Small intestine (tissue), 7 donors: ENCODE measurements at regions not wholly inside any gene's neighbourhood (a gene's known extent, or its start where the extent isn't known, plus 50 kb on each side); places are given as distances from the start of the nearest gene placed in this dataset.
"Not testable (repeated sequence)": the region's sequence is repeated elsewhere in the genome, so short reads cannot be mapped to it uniquely, and the experiment has no call there.

Experiments used
- DNase-seq, 2 donors: peaks; one replicate each; pipeline versions ENCODE4 v3.0.0 to v3.0.0-alpha.2; 2013
- FAIRE-seq: peaks from 2 replicates; lab custom pipeline; 2012; peaks lifted over from hg19 to GRCh38; lab: Jason Lieb, UNC
- H3K27ac ChIP-seq, 3 donors: one replicate each; pipeline ENCODE4 v1.5.1; 2013; ENCODE audit warnings: low read length in 2 of 3, mild to moderate bottlenecking in 2 of 3, control low read depth in 1 of 3, inconsistent platforms in 1 of 3, low read depth in 1 of 3, moderate library complexity in 1 of 3
- H3K27me3 ChIP-seq, 3 donors: one replicate each; pipeline ENCODE4 v1.6.1; 2013; ENCODE audit warnings: low read length in 3 of 3, inconsistent platforms in 1 of 3; ENCODE audit not compliant: control insufficient read depth in 3 of 3, insufficient read depth in 3 of 3
- H3K36me3 ChIP-seq, 3 donors: one replicate each; pipeline ENCODE4 v1.6.1; 2013; ENCODE audit warnings: low read length in 3 of 3, inconsistent platforms in 1 of 3, low read depth in 1 of 3, mild to moderate bottlenecking in 1 of 3, moderate library complexity in 1 of 3; ENCODE audit not compliant: control insufficient read depth in 3 of 3, insufficient read depth in 2 of 3
- H3K4me1 ChIP-seq, 3 donors: one replicate each; pipeline ENCODE4 v1.6.1; 2013; ENCODE audit warnings: low read length in 2 of 3, inconsistent platforms in 1 of 3, low read depth in 1 of 3, mild to moderate bottlenecking in 1 of 3, moderate library complexity in 1 of 3; ENCODE audit not compliant: control insufficient read depth in 3 of 3, insufficient read depth in 2 of 3
- H3K4me3 ChIP-seq, 3 donors: one replicate each; pipeline ENCODE4 v1.5.1; 2013; ENCODE audit warnings: low read length in 3 of 3, control low read depth in 1 of 3, inconsistent platforms in 1 of 3, low read depth in 1 of 3, mild to moderate bottlenecking in 1 of 3, moderate library complexity in 1 of 3
- H3K9me3 ChIP-seq, 2 donors: one replicate each; pipeline ENCODE4 v1.6.1; 2013; ENCODE audit warnings: low read depth in 1 of 2, low read length in 1 of 2; ENCODE audit not compliant: control insufficient read depth in 2 of 2, insufficient read depth in 1 of 2
- WGBS, 3 donors: extraction: QIAGEN DNeasy Blood & Tissue Kit; methylation state at CpG; one replicate each; pipeline ENCODE4 v1.1.7; 2013; 5-methylcytosine and 5-hydroxymethylcytosine counted together
- donor health status: healthy with polysubstance abuse.
- donor health status: control.
- donor health status: control.
- donor health status: Bipolar disorder and iron deficiency.
- donor health status: healthy.

- Histone ChIP-seq H3K4me1 (no peaks in the 10 kb centered on the region), H3K36me3 (no peaks in the 10 kb centered on the region), H3K9me3 (no peaks in the 10 kb centered on the region), H3K4me3 (no peak overlapping the region), H3K27ac (no peak overlapping the region), H3K27me3 (no peaks in the 10 kb centered on the region)
- WGBS, 3 donors, result 34 to 40% (median 36%) methylated on average over 1 of the region's 1 CpG
- DNase-seq (no peak), FAIRE-seq (no peak)
These were observed 166.1 kb upstream of the SLC16A7 start for GRCh38 chr12:59429766-59430165.

GRCh38 chr12:59425798-59426197, 170.0 kb upstream of the SLC16A7 start:
- FAIRE-seq (no peak), DNase-seq (no peak)
- H3K4me1 ChIP-seq, result no peaks in the 10 kb centered on the region
- no peaks in the 10 kb centered on the region for H3K9me3 ChIP-seq
- no peaks in the 10 kb centered on the region for H3K27me3 ChIP-seq
- no peak overlapping the region for H3K27ac ChIP-seq
- H3K4me3 ChIP-seq, result no peak overlapping the region
- H3K36me3 ChIP-seq, result no peaks in the 10 kb centered on the region
- WGBS, 3 donors, result 86 to 90% (median 90%) methylated on average over 3 of the region's 3 CpGs

GRCh38 chr12:59424666-59425065, 171.2 kb upstream of the SLC16A7 start:
- not testable (repeated sequence) for H3K36me3 ChIP-seq, H3K27me3 ChIP-seq, H3K4me1 ChIP-seq, DNase-seq, FAIRE-seq, H3K9me3 ChIP-seq, H3K27ac ChIP-seq, H3K4me3 ChIP-seq
- 79 to 88% (median 85%) methylated on average over 3 of the region's 3 CpGs for WGBS, 3 donors

- H3K27ac ChIP-seq, result no peak overlapping the region
- H3K36me3 ChIP-seq, result no peaks in the 10 kb centered on the region
- no peaks in the 10 kb centered on the region for H3K9me3 ChIP-seq
- no peaks in the 10 kb centered on the region for H3K4me1 ChIP-seq
- DNase-seq (no peak), FAIRE-seq (no peak)
- 70 to 78% (median 77%) methylated on average over 1 of the region's 1 CpG for WGBS, 3 donors
- no peak overlapping the region for H3K4me3 ChIP-seq
- no peaks in the 10 kb centered on the region for H3K27me3 ChIP-seq
These were observed 181.8 kb upstream of the SLC16A7 start for GRCh38 chr12:59414051-59414450.

GRCh38 chr12:59408431-59408830, 187.4 kb upstream of the SLC16A7 start:
- Histone ChIP-seq H3K4me3 (no peak overlapping the region), H3K27me3 (no peaks in the 10 kb centered on the region), H3K36me3 (no peaks in the 10 kb centered on the region), H3K9me3 (no peaks in the 10 kb centered on the region), H3K27ac (no peak overlapping the region), H3K4me1 (no peaks in the 10 kb centered on the region)
- DNase-seq (no peak), FAIRE-seq (no peak)
- WGBS, 3 donors, result 46 to 63% (median 46%) methylated on average over 1 of the region's 1 CpG

GRCh38 chr12:59407799-59408198, 188.0 kb upstream of the SLC16A7 start:
- Histone ChIP-seq H3K36me3 (no peaks in the 10 kb centered on the region), H3K4me3 (no peak overlapping the region), H3K4me1 (no peaks in the 10 kb centered on the region), H3K27ac (no peak overlapping the region), H3K27me3 (no peaks in the 10 kb centered on the region), H3K9me3 (no peaks in the 10 kb centered on the region)
- DNase-seq (no peak), FAIRE-seq (no peak)
- WGBS, 3 donors, result 37 to 69% (median 47%) methylated on average over 2 of the region's 2 CpGs

GRCh38 chr12:59405992-59406391, 189.8 kb upstream of the SLC16A7 start:
- Histone ChIP-seq H3K27ac (no peak overlapping the region), H3K27me3 (no peaks in the 10 kb centered on the region), H3K9me3 (no peaks in the 10 kb centered on the region), H3K4me1 (no peaks in the 10 kb centered on the region), H3K36me3 (no peaks in the 10 kb centered on the region), H3K4me3 (no peak overlapping the region)
- DNase-seq (no peak), FAIRE-seq (no peak)

- H3K36me3 ChIP-seq, result no peaks in the 10 kb centered on the region
- no peaks in the 10 kb centered on the region for H3K27me3 ChIP-seq
- H3K9me3 ChIP-seq, result peaks cover 0 to 3% of the 10 kb centered on the region in 2 donors
- no peaks in the 10 kb centered on the region for H3K4me1 ChIP-seq
- H3K4me3 ChIP-seq, result no peak overlapping the region
- no peak overlapping the region for H3K27ac ChIP-seq
- FAIRE-seq, result no peak
- no peak for DNase-seq
These were observed 191.6 kb upstream of the SLC16A7 start for GRCh38 chr12:59404109-59404650.

GRCh38 chr12:59403259-59403932, 192.4 kb upstream of the SLC16A7 start:
- no peak for FAIRE-seq
- peak; percentile 59 to 63 for DNase-seq
- Histone ChIP-seq H3K27me3 (no peaks in the 10 kb centered on the region), H3K9me3 (peaks cover 0 to 3% of the 10 kb centered on the region in 2 donors), H3K4me1 (no peaks in the 10 kb centered on the region), H3K36me3 (no peaks in the 10 kb centered on the region), H3K4me3 (no peak overlapping the region), H3K27ac (no peak overlapping the region)
- WGBS, 3 donors, result 0 to 1% (median 1%) methylated on average over 3 of the region's 3 CpGs
